ENCODE measurements at regions not wholly inside any gene's neighbourhood (a gene's known extent, or its start where the extent isn't known, plus 50 kb on each side); places are given as distances from the start of the nearest gene placed in this dataset.

DNA sequence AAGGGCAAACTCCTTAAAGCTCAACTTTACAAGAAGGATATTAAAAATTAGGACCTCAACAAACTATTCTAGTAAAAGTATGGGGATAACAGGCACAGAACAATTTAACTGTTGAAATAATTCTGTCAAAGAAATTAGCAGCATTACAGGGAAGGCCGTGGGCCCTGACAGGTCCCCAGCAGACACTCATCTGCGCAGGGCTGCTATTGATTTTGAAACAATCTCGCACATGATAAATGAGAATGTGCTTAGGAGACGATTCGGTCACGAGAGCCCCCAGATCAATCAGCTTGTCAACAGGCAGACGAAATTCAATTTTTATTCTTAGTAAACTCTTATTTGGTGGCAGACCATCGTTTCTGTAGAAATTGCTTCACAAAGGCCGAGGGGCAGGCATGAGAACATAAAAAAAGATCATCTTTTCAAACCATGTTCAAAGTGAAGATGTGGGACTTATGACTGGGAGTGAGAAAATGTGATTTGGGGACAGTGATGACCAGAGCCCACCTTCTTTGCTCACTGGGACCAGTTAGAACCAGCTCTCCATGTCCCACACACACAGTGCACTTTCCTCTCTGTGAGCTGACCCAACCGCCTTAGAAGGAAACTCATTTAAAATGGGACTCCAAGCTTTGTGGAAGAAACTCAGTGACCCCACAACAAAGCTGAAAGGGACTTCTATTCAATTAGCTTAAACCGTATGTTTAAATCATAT, 654.5 kb downstream of the TOX3 start:
- DNase-seq, result no peak

DNA sequence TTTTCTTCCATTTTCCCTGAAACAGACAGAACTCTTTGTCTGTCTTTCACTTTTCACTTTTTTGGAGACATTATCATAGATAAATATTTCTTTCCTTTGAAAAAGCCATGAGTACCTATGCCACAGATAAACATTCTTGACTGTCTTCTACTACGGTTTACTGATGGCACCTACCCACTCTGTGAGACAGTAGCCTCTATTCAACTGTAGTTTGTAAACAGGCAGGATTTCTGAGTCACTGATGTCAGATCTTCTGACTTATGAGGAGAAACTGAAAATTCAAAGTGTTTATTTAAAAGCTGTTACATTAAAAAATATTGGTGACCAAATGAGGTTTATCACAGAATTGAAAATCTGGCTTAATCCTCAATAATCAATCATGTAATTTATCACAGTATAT, 658.4 kb downstream of the TOX3 start:
- DNase-seq, result no peak

DNA sequence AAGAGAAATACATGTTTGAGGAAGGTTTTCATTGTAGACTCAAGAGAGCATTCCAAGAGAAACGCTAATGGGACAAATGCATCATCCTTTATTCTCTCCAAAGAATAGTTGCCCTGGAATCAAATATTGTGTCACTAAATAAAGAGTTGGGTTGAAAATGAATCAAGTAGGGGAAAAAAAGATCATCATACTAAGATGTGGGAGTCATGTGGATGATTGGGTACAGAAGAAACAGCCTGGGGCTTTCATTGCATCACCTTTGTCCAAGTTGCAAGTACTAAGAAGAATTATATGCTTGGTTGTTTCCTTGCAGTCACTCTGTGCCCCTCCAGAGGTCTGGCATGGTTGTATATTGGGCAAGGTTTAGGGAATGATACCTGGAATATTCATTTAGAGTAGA, 658.9 kb downstream of the TOX3 start:
- no peak for DNase-seq

DNA sequence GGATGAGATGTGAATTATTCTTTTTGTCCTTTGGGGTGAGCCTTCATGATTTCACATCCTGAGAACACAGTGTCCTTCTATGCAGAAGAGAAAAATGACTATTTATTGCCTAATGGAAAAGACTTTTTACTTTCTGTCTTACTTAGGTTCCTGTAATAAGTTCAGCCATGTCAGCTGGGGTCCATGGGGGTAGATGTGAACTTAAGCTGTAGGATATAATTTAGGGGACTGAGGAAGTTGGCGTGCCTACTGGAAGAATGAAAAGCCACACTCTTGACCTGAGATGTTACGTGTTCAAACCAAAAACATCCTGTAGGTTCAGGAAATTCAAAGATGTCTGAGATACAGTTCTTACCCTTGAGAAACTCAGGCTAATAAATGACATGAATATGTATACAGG, 660.5 kb downstream of the TOX3 start:
- DNase-seq, result no peak

DNA sequence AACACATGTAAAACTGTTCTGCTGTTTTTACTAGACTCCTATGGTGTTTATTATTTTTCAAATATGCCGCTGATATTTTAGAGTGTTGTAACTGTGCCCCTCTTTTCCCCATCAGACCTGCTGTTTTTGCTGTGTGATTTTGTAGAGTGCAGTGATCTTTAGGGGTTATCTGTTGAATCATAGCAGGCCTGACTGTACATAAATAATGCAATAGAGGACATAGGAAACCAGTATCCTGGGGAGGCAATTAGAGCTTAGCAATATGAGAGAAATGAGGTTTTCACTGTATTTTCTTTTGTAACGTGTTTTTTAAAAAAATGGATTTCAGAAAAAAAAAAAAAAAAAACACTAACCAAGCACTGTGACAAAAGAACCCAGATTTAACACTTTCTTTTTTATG, 662.2 kb downstream of the TOX3 start:
- DNase-seq, result no peak

DNA sequence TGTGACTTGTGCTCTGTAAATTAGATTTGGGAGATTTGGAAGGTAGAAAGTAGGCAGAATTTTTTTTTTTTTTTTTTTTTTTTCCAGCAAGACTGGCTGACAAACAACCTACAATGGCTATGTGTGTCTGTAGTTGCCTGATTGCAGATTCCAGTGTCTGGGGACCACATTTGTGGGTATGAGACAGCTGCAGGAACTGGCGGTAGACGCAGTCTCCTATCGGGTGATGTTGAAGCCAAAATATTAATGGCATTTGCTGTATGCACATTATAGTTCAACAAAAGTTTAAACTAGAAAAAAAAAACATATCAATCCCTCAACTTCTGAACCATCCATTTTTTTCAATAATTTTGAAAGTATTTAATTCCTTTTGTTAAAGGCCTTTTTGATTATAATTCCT, 665.2 kb downstream of the TOX3 start:
- no peak for DNase-seq

DNA sequence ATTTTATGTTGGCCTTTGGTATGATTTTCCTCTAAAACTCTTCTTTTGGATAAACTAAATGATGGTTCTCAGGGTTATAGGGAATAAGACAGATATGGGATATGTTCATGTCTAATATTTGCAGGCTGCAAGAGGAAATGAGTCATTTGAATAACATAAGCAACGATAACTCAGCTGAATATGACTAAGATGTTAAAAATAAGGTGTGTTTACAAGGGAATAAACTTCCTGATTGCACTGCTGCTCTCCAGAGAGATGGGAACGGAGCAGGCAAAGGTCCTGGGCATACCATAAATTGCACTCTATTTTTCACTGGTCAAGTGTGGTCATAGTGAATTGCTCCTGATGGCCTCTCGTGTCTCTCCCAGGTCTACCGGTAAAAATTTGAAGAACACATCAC, 666.2 kb downstream of the TOX3 start:
- DNase-seq, result no peak

DNA sequence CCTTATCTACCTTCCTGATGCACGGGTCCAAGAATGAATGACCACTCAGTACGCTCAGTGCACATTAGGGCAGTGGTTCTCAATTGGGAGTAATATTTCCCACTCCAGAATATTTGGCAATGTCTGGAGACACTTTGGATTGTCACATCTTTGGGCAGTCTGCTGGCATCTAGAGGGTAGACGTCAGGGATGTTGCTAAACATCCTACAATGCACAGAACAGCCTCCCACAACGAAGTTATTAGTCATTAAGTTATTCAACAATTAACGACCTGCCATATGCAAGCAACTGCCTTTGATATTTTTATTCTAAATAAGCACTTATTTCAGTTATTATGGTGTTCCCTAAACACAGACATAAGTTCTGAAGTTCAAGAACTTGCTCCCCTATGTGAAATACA, 669.3 kb downstream of the TOX3 start:
- no peak for DNase-seq

DNA sequence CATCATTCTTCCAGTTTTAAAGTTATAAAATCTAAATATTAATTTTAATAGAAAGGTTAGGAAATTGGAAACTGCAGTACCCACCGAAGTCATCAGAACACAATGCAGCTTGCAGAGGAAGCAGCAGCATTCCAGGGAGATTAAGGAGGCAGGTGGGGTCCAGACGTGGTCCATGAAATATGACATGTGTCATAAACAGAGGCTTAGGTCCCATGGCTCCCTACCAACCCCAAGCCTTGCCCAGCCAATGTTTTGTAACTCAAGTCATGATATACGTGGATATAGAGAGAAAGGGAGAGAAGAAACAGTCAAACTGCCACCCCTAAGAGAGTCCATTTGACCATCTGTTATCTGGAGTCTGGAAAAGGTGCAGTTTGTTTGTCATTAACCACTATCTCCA, 670.0 kb downstream of the TOX3 start:
- DNase-seq, result no peak

DNA sequence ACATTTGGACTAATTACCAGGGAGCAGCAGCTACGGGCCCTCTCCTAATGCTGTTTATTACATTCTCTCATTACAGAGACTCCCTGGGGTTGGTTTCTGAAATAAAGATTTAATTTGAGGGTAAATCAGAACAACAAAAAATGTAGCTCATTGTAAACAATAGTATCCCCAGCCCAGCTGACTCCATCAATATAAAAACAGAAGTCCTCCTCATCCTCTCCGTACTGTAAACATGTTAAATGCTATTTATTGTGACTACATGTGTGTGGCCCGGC, 670.4 kb downstream of the TOX3 start:
- DNase-seq, result no peak

DNA sequence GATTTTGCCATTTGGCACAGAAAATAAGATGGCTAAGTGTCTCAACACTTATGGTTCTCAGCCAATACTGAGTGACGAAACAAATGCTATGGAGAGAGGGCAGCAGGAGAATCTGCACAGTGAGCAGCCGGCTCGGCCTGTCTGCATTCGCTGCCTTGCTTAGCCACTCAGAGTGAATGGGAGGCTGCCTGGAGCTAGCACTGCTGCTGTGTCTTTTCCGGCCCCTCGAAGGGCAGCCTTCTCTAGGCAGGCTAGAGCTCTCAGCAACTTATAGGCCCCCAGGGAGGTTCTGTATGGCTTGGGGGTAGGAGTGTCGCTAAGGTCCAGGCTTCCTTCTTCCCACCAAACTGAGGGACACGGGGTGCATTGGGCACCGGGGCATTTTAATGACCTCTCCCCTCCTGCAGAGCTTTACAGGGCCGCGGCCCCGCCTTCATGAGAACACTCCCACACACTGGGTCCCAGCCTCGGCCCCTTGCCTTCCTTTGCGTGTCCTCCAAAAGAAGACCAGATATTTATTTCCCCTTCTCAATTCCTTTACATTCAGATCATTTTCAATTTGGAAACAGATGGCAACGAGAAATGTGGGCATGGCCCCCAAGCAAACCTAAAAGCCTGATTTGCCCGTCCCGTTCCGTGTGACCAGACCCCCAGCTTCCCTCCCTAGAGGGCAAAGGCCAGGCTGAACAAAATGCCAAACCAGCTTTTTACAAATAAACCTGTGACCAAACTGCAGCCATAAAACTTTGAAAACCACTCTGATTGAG, 670.9 kb downstream of the TOX3 start:
- DNase-seq, result no peak

DNA sequence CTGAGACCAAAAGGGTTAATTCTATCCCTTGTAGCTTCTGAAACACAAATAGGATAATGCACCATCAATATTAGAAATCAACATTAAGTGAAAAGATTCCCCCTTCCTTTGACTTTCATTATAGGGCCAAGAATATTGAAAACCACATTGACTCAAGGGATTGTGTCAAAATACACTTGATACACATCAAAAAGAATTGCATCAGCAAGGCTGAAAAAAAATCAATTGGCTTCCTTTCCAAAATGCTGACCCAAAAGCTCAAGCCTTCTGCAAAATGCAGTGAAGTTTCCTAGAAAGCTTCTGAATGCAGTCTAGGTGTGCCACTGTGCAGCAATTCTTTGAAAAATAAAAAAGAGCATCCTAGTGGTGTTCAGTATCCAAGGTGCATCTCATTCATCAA, 674.4 kb downstream of the TOX3 start:
- no peak for DNase-seq

DNA sequence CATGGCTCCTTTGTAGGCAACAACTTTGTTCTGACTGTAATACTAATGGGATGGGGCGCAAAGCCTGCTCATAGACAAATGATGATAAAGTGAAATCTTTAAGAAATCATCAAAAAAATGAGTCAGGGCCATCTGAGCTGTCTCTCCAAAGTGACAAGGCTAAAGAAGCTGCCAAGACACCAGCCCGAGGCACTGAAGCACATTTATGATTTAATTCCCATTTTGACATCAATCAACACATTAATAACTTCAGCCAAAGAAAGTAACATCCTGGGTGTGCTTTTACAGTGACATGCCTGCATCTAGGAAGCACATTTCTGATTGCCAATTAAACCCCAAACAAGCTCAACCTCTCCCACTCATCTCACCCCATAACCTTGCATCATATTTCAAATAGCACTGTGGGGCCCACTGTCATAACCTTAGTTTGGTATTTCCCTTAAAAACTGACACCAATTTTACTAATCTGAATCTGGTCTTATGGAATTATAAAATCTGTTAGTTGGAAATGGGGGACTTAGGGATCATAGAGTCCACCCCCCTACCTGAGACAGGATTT, 676.6 kb downstream of the TOX3 start:
- no peak for DNase-seq

DNA sequence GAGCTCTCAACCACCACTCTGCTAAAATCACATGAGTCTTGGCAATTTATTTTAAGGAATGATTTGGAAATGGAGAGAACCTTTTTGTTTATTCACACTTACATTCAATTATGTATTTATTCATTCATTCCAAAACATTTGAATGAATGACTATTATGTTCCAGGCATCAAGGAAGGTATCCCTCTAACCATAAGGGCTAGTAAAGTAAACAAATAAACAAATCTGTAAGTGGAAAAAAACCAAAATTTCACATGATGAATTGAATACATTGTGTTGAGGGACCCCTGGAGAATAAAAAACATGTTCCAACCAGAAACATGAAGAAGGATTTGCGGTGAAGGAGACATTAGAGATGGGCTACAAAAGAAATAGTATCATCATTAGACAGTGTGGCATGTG, 677.8 kb downstream of the TOX3 start:
- no peak for DNase-seq

DNA sequence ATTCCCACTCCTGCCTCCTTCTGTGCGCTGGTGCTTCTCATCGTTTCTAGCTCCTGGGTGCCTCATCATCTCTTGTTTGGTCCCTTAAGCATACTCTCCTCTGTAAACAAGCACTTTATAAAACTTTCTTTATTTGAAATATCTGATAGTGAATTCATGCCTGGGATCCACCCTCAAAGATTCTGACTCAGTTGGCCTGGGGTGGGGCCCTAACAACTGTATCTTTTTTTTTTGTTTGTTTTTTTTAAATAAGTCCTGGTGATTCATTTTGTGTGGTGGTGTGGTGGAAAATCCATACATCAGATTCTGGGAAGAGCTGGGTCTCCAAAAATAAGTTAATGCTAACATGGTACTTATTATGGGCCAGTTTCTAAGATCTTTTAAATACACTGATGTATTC, 678.3 kb downstream of the TOX3 start:
- no peak for DNase-seq

DNA sequence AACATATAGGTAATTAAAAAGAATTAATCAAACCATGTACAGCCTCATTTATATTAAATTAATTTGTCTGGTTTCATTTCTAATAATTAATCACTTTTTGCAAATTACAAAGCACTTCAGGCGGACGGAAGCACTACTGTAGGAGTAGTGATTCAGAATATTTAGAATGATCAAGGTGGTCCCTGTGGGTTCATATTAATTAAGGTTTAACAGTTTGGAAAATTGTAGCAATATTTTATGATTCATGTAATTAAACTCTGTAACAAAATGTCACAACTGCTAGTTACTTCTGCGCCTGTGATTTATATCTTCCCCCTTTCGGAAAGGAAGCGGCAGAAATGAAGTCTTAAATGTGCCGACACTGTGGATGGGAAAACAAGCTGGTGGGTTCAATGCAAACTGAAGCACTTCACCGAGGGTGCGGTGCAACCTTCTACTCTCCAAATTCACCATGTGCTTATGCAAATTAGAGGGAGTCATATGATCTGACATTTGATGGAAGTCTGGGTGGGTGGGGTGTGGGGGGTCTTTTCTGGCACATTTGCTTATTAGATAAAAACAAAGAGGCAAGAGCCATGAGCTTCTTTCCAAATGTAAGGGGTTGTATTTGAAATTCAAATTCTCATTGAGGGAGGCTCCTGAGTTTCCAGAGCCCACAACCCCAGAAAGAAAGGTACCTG, 679.4 kb downstream of the TOX3 start:
- no peak for DNase-seq

DNA sequence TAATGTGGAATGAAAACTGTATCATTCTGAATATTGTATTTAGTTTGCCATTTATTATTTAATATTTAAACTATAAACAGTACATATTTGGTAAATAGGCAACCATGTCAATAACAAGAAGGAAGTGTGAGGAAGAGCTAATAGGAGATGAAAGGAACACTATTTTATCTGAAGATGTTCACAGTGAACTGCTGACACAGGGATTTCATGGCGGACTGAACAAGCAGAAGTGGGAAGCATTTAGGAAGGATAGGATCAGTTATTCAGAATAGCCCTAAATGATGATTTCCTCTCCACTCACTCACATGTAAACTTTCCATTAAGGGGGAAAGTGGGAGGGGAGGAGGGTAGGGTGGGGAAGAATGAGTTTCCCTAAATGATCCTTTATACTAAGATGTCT, 682.4 kb downstream of the TOX3 start:
- no peak for DNase-seq

DNA sequence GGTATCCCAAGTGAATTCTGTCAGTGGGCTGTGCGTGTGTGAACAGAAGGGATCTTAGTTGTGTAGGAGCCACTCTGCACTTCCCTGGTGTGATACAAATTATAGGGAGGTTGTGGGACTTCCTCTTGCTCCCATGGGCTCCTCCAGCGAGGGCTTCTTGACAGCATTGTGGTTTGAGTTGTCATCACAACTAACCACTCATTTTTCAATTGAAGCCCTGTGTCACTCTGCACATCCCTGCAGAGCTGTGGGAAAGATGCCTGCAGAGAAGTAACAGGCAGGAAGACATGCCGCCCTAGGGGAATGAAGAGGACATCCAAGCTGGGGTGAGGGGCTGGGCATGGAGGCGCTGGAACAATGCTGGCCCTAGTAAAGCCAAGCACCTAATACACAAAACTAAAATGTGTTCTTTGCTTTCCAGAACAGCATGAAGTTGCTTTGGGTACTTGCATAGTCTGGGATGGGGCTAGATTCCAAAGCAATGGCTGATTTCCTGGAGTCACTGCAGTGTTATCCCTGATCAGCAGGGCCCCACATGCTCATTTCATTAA, 692.5 kb downstream of the TOX3 start:
- DNase-seq, result no peak

DNA sequence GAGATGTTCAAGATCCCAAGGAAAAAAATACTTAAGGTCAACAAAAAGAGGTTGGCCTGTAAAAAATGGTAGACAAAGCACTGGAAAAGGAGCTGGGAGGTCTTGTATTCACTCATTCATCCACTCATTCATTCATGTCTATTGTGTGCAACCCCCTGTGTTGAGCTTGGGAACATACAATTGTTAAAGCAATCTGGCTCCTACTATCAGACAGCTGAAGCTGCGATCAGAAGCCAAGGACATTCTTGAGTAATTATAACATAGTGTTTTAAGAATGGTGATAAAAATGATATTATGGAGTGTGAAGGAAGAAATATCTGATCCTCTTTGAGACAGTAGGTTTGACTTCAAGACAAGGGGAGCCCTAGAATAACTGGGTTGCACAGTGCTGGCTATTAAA, 693.4 kb downstream of the TOX3 start:
- no peak for DNase-seq

DNA sequence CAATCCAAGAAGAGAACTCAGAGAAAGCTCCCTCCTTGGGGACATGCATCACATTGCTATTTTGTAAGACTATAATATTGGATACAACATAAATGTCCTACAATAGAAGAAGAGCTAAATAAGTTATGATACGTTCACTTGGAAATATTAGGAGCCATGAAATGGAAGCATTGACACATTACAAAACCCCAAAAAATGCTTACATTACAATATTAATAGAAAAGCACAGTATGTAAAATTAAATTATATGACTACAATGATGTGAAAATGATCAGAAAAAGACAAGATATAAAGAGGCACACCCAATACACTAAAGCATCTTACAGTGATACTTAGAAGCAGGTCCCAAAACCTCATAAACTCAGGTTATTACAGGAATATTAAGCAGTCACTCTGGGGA, 694.1 kb downstream of the TOX3 start:
- no peak for DNase-seq

DNA sequence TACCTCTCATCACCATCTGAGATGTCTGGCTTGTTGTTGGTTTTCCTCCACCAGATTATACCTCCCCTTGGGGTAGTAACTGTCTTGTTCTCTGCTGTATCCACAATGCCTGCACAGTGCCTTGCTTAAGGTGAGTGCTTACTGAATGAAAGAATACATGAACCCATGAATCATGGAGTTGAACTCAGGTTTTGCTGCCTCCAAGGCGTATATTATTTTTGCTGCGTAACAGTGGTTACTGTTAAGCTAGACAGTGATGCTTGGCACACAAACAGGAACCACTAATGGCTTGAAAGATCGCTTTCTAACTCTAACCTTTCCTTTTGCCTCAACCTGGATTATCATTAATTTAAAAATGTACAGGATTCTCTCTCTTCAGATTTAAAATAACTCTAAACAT, 695.8 kb downstream of the TOX3 start:
- no peak for DNase-seq

DNA sequence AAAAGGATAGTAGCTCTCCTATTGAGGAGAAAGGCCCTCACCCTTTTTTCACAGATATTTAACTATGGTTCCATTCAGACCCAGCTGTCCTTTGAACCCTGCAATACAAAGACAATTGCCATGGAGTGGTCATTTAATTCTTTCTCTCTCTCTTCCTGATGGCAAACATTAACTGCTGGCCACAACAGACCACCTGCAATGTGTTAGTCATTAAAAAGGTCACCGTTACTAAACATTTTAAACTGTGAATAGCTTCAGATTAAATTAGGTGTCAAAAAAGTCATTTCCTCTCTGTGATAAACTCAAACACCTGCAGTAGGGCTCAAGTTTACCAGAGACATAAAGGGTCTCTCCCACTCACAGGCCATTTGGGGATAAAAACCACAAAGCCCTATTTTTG, 697.2 kb downstream of the TOX3 start:
- no peak for DNase-seq

DNA sequence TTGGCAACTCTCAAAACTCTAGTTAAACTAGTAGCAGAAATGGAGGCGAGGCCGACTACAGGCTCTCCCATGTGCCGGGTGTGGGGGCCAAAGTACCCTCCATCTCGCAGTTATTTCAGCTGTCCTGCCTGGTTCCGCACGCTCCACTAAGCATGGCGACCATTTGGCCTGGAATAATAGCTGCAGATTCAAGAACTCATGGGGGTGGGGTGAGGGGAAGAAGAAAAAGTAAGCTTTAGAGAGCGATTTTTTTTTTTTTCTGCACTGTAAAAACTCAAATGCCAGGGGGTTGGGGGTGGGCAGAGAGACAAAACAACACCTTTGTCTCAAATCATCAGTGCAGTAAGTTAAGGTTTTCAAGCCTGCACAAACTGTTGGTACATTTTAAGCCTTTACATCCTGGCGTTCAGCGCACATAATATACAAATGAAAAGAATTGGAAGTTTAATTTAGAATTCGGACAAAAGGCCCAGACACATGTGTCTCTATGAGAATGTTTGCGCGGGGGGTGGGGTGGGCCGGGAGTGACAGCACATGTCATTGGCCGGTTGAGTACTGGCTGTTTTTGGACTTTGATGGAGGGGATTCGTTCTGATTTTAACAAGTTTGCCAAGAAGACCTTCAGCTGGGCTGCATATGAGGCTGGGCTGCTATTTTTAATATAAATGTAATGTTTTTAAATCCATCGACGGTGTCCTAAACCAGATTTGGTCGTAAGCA, 694.7 kb upstream of the SALL1 start:
- DNase-seq, result no peak
